HG03432 (cell line): ENCODE measurements at regions not wholly inside any gene's neighbourhood (a gene's known extent, or its start where the extent isn't known, plus 50 kb on each side); places are given as distances from the start of the nearest gene placed in this dataset.
A peak's percentile ranks its signal among the peaks of the same experiment; 100 is the strongest.
"Not testable (repeated sequence)": the region's sequence is repeated elsewhere in the genome, so short reads cannot be mapped to it uniquely, and the experiment has no call there.

ENCODE experiments used
- ATAC-seq: cut with Tn5 transposase; IDR thresholded peaks from one replicate; pipeline ENCODE4 v1.9.1; 2021; ENCODE audit warnings: mild to moderate bottlenecking, moderate library complexity; ENCODE audit not compliant: unreplicated experiment

GRCh38 chr2:128670066-128670465 lies 351.4 kb upstream of the HS6ST1 start:
- no peak for ATAC-seq

GRCh38 chr2:128671981-128672757 lies 353.5 kb upstream of the HS6ST1 start:
- ATAC-seq, result not testable (repeated sequence)

DNA sequence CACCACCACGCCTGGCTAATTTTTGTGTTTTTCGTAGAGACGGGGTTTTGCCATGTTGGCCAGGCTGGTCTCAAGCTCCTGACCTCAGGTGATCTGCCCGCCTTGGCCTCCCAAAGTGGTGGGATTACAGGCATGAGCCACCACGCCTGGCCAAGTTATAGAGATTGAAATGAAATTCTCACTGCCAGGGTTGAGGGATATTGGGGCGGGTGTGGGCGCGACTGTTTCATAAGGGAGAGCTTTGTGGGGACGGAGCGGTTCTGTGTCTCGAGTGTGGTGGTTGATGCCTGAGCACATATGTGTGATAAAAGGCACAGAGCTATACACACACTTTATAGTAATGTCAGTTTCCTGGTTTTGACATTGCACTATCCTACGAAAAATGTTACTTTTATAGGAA lies 361.0 kb upstream of the HS6ST1 start:
- not testable (repeated sequence) for ATAC-seq

DNA sequence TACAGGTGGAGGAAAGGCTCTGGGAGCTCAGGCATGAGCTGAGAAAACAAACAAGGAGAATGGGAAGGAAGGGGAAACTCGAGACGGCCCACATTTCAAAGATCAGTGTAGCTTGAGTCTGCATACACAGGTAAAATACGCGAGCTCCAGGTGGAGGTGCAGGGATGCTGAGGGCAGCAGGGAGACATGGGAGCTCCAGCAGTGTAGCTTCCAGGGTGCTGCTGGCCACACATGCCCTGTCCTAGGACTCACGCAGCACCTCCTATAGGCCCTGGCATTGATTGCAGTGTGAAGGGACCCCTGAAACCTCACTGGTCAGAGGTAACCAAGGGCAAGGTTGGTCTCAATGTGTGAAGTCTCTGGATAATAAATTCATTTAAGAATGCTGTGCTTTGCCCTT lies 362.8 kb upstream of the HS6ST1 start:
- no peak for ATAC-seq

GRCh38 chr2:128682266-128682665 lies 363.6 kb upstream of the HS6ST1 start:
- no peak for ATAC-seq

DNA sequence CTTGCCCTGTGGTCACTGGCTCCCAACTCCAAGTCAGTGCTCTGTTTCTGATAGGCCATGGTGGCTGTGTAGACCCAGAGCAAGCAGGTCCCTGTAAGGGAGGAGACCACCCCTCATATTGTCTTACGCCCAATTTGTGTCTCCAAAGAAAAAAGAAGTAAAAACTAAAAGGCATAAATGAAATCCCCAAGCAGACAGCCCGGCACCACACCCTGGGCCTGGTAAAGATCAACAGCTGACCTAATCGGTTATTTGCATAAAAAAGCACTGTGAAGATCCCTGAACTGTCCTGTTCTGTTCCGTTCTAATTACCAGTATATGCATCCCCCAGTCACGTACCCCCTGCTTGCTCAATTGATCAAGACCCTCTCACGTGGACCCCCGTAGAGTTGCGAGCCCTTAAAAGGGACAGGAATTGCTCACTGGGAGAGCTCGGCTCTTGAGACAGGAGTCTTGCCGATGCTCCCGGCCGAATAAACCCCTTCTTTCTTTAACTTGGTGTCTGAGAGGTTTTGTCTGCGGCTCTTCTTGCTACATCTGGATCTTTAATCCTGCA lies 364.1 kb upstream of the HS6ST1 start:
- no peak for ATAC-seq

DNA sequence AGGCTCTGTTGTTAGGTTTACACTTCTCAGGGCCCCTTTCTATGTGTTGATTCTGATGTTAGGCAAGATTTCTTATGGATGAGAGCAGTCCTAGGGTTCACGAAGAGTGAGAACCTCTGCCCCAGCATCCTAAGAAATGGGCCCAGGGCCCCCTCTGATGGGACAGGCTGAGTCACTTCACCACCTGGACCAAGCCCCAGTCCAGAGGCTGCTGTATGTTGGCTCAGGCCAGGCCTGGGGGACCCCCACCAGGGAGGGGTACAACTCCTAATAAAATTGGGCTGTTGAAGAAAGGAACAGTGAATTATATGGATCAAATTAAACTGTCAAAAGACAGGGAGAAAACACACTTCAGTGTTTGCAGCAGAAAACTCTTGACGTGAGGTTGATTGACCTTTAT lies 365.9 kb upstream of the HS6ST1 start:
- ATAC-seq, result no peak

DNA sequence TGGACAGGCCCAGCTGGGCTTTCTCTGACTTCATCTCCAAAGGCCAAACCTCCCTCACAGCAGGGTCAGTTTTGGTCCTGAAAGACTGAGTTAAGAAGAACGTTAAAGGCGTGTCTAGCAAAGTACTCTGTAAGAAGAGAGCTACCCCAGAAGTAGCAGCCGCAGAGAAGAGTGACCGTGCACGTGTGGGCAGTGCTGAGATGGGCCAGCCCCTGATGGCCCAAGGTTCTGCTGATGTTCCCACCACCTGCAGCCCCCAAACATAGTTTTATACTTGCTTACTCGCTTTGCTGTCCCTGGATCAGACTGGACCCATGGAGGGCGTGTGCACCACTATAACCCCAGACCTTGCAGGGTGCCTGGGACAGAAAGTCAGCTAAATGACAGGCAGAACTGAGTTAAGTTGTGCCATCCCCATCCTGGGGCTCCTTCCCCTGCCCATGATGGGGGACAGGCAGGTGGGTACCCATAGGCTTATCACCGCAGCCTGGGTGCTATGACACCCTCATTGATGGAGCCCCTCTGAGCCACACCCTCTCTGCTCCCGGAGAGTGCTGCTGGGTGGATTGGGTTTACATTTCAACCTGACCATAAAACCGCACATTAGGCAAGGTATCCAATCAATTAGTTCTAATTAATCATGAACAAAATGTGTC lies 367.3 kb upstream of the HS6ST1 start:
- peak; percentile 30 for ATAC-seq

DNA sequence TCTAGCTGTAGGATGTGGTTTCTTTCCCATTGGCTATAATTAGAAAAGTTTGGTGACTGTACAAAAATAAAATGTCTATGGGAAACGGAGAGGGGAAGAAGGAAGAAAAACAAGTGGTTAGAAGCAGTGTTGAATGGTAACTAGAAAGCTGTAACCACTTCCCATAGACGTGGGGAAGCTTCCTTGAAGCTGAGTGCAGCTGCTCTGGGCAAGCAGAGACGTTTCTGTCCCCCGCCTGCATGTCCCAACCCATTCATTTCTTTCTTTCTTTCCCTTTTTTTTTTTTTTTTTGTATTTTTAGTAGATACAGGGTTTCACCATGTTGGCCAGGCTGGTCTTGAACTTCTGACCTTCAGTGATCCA lies 367.8 kb upstream of the HS6ST1 start:
- ATAC-seq, result peak; percentile 60

- no peak for ATAC-seq
Measured at GRCh38 chr2:128686881-128687555, 368.4 kb upstream of the HS6ST1 start.

- no peak for ATAC-seq
Measured at GRCh38 chr2:128687565-128687964, 368.9 kb upstream of the HS6ST1 start.

DNA sequence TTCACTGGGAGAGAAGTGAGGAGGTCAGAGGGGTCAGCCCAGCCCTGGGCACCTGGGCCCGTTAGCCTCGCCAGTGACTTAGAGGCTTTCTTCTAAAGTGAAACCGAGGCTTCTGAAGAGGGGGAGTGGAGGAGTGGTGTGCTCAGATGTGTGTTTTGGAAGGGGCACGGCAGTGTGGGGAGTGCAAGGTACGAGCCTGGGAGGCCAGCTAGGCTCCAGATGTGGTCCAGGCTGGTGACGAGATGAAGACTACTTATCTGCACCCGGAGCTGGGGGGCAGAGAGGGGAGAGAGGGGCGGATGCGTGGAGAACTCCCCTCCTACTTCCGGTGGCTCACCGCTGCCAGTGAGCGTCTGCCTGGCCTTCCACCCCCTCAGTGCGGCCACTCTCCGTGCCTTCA lies 371.3 kb upstream of the HS6ST1 start:
- no peak for ATAC-seq

DNA sequence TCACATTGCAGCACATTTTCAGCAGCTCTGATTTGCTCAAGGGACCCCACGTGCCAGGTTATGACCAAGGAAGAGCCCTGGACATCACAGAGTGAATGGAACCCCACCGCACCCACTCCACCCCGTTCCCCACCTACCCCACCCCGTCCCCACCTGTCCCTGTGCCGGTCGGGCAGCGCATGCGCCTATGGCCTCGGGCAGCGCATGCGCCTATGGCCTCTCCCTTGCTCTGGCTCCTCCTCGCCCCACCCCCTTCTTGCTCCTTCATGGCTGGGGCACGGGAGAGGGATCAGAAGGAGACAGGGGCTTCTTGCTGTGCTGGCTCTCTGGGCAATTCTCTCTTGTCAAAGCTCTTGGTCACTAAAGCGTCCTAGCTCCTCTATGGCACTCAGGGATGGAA lies 371.8 kb upstream of the HS6ST1 start:
- no peak for ATAC-seq

- ATAC-seq, result no peak
Measured at GRCh38 chr2:128690869-128691268, 372.2 kb upstream of the HS6ST1 start.

DNA sequence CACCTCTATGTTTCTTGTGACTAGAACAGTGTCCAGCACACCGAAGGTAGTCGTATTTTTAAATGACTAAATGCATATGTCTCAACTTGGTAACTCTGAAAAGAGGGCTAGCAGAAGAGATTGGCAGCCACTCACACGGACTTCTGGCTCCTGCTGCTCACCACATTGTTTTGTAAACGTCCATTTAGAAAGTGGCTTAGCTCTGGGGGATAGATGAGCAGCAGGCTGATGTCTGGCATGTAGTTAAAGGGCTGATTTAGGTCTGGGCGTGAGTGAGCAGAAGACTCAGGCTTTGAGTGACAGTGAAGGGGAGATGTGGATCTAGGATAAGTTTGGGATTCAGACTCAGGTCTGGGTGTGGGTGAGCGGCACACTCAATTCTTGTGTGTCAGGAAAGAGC lies 372.9 kb upstream of the HS6ST1 start:
- ATAC-seq, result no peak

DNA sequence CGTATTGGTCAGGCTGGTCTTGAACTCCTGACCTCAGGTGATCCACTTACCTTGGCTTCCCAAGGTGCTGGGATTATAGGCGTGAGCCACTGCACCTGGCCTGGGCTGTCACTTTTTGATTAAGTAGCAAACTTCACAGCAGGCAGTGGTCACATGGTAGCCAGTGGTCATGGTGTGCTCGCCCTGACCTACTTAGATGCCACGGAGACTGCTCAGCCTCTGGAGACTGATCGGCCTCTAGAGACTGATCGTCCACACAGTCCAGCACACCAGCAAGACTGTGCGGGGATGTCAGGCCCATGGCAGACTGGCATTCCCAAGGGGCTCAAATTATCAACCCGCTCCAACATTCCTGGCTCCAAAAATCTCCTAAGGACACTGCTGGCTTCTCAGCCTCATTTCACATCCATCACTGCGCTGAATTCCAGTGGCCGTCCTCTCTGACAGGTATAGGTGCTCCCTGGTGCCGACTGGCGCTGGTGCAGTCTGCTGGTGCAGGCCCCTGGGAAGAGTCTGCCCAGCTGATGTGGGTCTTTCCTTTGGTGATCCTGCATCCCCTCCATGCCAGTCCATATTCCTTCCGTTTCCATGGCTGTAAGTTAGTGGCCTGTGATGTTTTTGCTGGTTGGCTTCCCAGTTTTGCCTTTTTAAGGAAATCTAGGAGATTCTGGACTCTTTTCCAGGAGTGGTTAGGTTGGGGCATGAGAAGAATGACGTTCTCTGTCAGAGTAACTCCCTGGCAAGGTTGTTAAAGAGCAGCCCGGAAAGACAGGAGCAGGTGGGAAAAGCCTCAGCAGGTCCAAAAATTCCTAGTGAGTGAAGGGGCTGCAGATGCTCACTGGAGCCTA lies 374.5 kb upstream of the HS6ST1 start:
- ATAC-seq, result no peak

DNA sequence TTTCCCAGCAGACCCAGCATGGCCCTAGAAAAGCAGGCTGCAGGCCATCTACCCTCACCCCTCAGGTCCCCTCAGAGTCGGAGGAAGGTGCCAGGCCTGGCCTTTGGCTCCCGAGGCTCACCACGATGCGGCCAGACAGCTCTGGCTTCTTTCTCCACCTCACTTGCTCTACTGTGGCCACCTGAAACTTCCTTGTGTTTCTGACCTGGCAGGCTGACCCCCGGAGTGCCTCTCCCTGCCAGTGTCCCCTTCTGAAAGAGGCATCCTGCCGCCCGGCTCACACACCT lies 375.0 kb upstream of the HS6ST1 start:
- no peak for ATAC-seq

- ATAC-seq, result no peak
Measured at GRCh38 chr2:128695646-128696220, 377.1 kb upstream of the HS6ST1 start.

DNA sequence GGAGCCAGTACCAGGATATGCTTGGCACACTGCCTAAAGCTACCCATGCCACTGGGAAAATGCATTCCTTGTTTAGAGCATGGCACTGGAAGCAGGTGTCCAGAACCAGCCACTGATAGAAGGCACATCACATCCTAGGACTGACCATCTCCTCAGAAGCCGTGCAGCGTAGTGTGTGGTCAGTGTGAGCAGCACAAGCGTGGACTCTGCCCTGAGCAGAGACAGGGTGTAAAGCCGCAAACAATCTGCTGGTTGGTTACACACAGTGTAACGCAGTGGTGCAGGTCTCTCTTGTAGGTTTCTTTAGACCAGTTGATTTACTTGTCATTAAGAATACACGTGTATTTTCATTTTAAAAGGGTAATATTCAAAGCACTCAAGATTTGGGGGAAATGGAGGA lies 377.8 kb upstream of the HS6ST1 start:
- no peak for ATAC-seq

- ATAC-seq, result no peak
Measured at GRCh38 chr2:128701418-128701817, 382.8 kb upstream of the HS6ST1 start.

GRCh38 chr2:128702616-128703015 lies 383.9 kb upstream of the HS6ST1 start:
- no peak for ATAC-seq
